MM.1S (cell line): ENCODE measurements at regions not wholly inside any gene's neighbourhood (a gene's known extent, or its start where the extent isn't known, plus 50 kb on each side); places are given as distances from the start of the nearest gene placed in this dataset.

ENCODE experiments used
- DNase-seq: peaks from one replicate; pipeline ENCODE4 v3.0.0-alpha.2; 2015
- H2AFZ ChIP-seq: fragments of 300-600 bp; sonication (generic); 2 replicates; pipeline ENCODE4 v1.6.0; 2016; ENCODE audit warnings: antibody characterized with exemption, low read length
- H3F3A ChIP-seq: fragments of 300-600 bp; sonication (generic); 2 replicates; pipeline ENCODE4 v1.6.1; 2016; ENCODE audit warnings: mild to moderate bottlenecking, antibody characterized with exemption, low read length, moderate library complexity, mixed read lengths; ENCODE audit not compliant: insufficient read depth
- H3K27ac ChIP-seq: fragments of 300-600 bp; sonication (generic); 2 replicates; pipeline ENCODE4 v1.5.1; 2016; ENCODE audit warnings: mild to moderate bottlenecking, low read length
- H3K27me3 ChIP-seq: fragments of 300-600 bp; sonication (generic); replicated peaks from 2 replicates; pipeline ENCODE4 v1.6.0; 2016; ENCODE audit warnings: low read length; ENCODE audit not compliant: insufficient read depth
- H3K36me3 ChIP-seq: fragments of 300-600 bp; sonication (generic); replicated peaks from 2 replicates; pipeline ENCODE4 v1.6.1; 2016; ENCODE audit warnings: mild to moderate bottlenecking, low read length, mixed read lengths; ENCODE audit not compliant: insufficient read depth
- H3K4me1 ChIP-seq: fragments of 300-600 bp; sonication (generic); 2 replicates; pipeline ENCODE4 v1.6.1; 2016; ENCODE audit warnings: low read length, mixed read lengths
- H3K4me2 ChIP-seq: fragments of 300-600 bp; sonication (generic); 2 replicates; pipeline ENCODE4 v1.6.0; 2016; ENCODE audit warnings: low read depth, low read length
- H3K4me3 ChIP-seq: fragments of 300-600 bp; sonication (generic); 2 replicates; pipeline ENCODE4 v1.5.1; 2016; ENCODE audit warnings: low read length, mixed read lengths
- H3K79me2 ChIP-seq: fragments of 300-600 bp; sonication (generic); 2 replicates; pipeline ENCODE4 v1.6.1; 2016; ENCODE audit warnings: mixed run types, low read length, mixed read lengths
- H3K9ac ChIP-seq: fragments of 300-600 bp; sonication (generic); 2 replicates; pipeline ENCODE4 v1.6.1; 2016; ENCODE audit warnings: low read length, mixed read lengths
- H3K9me2 ChIP-seq: fragments of 300-600 bp; sonication (generic); replicated peaks from 2 replicates; pipeline ENCODE4 v1.6.1; 2016; ENCODE audit warnings: mild to moderate bottlenecking, low read length, mixed read lengths; ENCODE audit not compliant: insufficient read depth
- H3K9me3 ChIP-seq: fragments of 300-600 bp; sonication (generic); replicated peaks from 2 replicates; pipeline ENCODE4 v1.6.1; 2016; ENCODE audit warnings: mild to moderate bottlenecking, low read length, mixed read lengths; ENCODE audit not compliant: insufficient read depth
- H4K20me1 ChIP-seq: fragments of 300-600 bp; sonication (generic); 2 replicates; pipeline ENCODE4 v1.6.1; 2016; ENCODE audit warnings: mild to moderate bottlenecking, low read length, moderate library complexity, mixed read lengths; ENCODE audit not compliant: insufficient read depth
- CTCF ChIP-seq: fragments of 300-600 bp; sonication (generic); IDR thresholded peaks from 2 replicates; pipeline ENCODE4 v1.5.1; 2016; ENCODE audit warnings: antibody characterized with exemption, low read length, mixed read lengths
- EZH2 ChIP-seq: fragments of 300-600 bp; sonication (generic); optimal IDR thresholded peaks from 2 replicates; pipeline ENCODE3; 2017; ENCODE audit warnings: low read depth, mild to moderate bottlenecking, antibody characterized with exemption, low read length, mixed read lengths
- EZH2phosphoT487 ChIP-seq: fragments of 300-600 bp; sonication (generic); IDR thresholded peaks from 2 replicates; pipeline ENCODE4 v1.6.1; 2018; ENCODE audit warnings: antibody characterized with exemption, low read length

GRCh38 chr1:164265232-164265631 is 293.8 kb upstream of the PBX1 start:
- Histone ChIP-seq H3K27me3 (no peaks in the 10 kb centered on the region), H3K9me3 (no peaks in the 10 kb centered on the region), H3K9ac (no peak overlapping the region), H2AFZ (no peak overlapping the region), H3F3A (no peaks in the 10 kb centered on the region), H3K9me2 (no peaks in the 10 kb centered on the region), H3K4me3 (no peak overlapping the region), H3K4me1 (no peaks in the 10 kb centered on the region), H3K4me2 (no peak overlapping the region), H3K79me2 (no peaks in the 10 kb centered on the region), H3K27ac (no peak overlapping the region), H3K36me3 (no peaks in the 10 kb centered on the region), H4K20me1 (no peaks in the 10 kb centered on the region)
- TF ChIP-seq EZH2 (no peak), EZH2phosphoT487 (no peak), CTCF (no peak)
- DNase-seq = no peak

- no peak for TF ChIP-seq EZH2phosphoT487
- no peak overlapping the region for H3K9ac ChIP-seq
- no peaks in the 10 kb centered on the region for H3K27me3 ChIP-seq
- no peak overlapping the region for H3K4me3 ChIP-seq
- H3K4me1 ChIP-seq = no peaks in the 10 kb centered on the region
- no peaks in the 10 kb centered on the region for H3K79me2 ChIP-seq
- H3F3A ChIP-seq = no peaks in the 10 kb centered on the region
- no peaks in the 10 kb centered on the region for H3K36me3 ChIP-seq
- H3K27ac ChIP-seq = no peak overlapping the region
- DNase-seq = no peak
- H3K4me2 ChIP-seq = no peak overlapping the region
- no peak overlapping the region for H2AFZ ChIP-seq
- H4K20me1 ChIP-seq = no peaks in the 10 kb centered on the region
- H3K9me3 ChIP-seq = no peaks in the 10 kb centered on the region
- no peaks in the 10 kb centered on the region for H3K9me2 ChIP-seq
Observed at GRCh38 chr1:164272156-164272555, 286.8 kb upstream of the PBX1 start.

- H3K27ac ChIP-seq = peak overlapping the region; percentile 29; the same call in 1 of the 2 replicates
- no peaks in the 10 kb centered on the region for H3K4me1 ChIP-seq
- H4K20me1 ChIP-seq = no peaks in the 10 kb centered on the region
- no peak overlapping the region for H3K9ac ChIP-seq
- DNase-seq = peak; percentile 27
- no peaks in the 10 kb centered on the region for H3K27me3 ChIP-seq
- H3K4me3 ChIP-seq = peak overlapping the region; percentile 19
- no peaks in the 10 kb centered on the region for H3K9me3 ChIP-seq
- TF ChIP-seq EZH2phosphoT487 = no peak
- TF ChIP-seq EZH2 = no peak
- no peak for TF ChIP-seq CTCF
- peak overlapping the region; percentile 41 for H3K4me2 ChIP-seq
- peak overlapping the region; percentile 2; the same call in 1 of the 2 replicates for H2AFZ ChIP-seq
- H3F3A ChIP-seq = no peaks in the 10 kb centered on the region
- no peaks in the 10 kb centered on the region for H3K36me3 ChIP-seq
- no peaks in the 10 kb centered on the region for H3K79me2 ChIP-seq
- no peaks in the 10 kb centered on the region for H3K9me2 ChIP-seq
Observed at GRCh38 chr1:164296172-164296571, 262.8 kb upstream of the PBX1 start.

GRCh38 chr1:164308101-164308500 is 250.9 kb upstream of the PBX1 start:
- no peaks in the 10 kb centered on the region for H3F3A ChIP-seq
- H3K9me3 ChIP-seq = no peaks in the 10 kb centered on the region
- no peak overlapping the region for H2AFZ ChIP-seq
- no peaks in the 10 kb centered on the region for H3K4me1 ChIP-seq
- no peaks in the 10 kb centered on the region for H3K9me2 ChIP-seq
- H4K20me1 ChIP-seq = no peaks in the 10 kb centered on the region
- no peak for DNase-seq
- H3K36me3 ChIP-seq = no peaks in the 10 kb centered on the region
- no peak overlapping the region for H3K9ac ChIP-seq
- H3K27ac ChIP-seq = no peak overlapping the region
- H3K4me3 ChIP-seq = no peak overlapping the region
- H3K27me3 ChIP-seq = no peaks in the 10 kb centered on the region
- H3K79me2 ChIP-seq = no peaks in the 10 kb centered on the region
- no peak overlapping the region for H3K4me2 ChIP-seq
- TF ChIP-seq EZH2 (no peak), EZH2phosphoT487 (no peak), CTCF (no peak)
